SU-DHL-6 (cell line): ENCODE measurements at regions not wholly inside any gene's neighbourhood (a gene's known extent, or its start where the extent isn't known, plus 50 kb on each side); places are given as distances from the start of the nearest gene placed in this dataset.

Experiments used
- H2AFZ ChIP-seq: fragments of 200-600 bp; sonication (generic); 2 replicates; pipeline ENCODE4 v1.6.1; 2014; ENCODE audit warnings: low read depth, mild to moderate bottlenecking, moderate library complexity, mixed read lengths, antibody characterized with exemption, low read length; ENCODE audit not compliant: severe bottlenecking
- H3F3A ChIP-seq: fragments of 200-600 bp; shearing (Covaris generic); 2 replicates; pipeline ENCODE4 v1.6.0; 2016; ENCODE audit warnings: antibody characterized with exemption, mild to moderate bottlenecking; ENCODE audit not compliant: insufficient read depth
- H3K27ac ChIP-seq: fragments of 200-600 bp; sonication (generic); 2 replicates; pipeline ENCODE4 v1.5.1; 2016; ENCODE audit warnings: low read depth, mild to moderate bottlenecking, low read length, moderate library complexity, mixed read lengths
- H3K27me3 ChIP-seq: fragments of 200-600 bp; sonication (generic), shearing (Covaris generic); 2 replicates; pipeline ENCODE4 v1.6.0; 2014; ENCODE audit warnings: mild to moderate bottlenecking, low read length
- H3K36me3 ChIP-seq: fragments of 200-600 bp; sonication (generic); 2 replicates; pipeline ENCODE4 v1.6.1; 2014; ENCODE audit warnings: mild to moderate bottlenecking, low read length, mixed read lengths
- H3K4me2 ChIP-seq: fragments of 300-600, 200-600 bp; shearing (Covaris generic), sonication (generic); 2 replicates; pipeline ENCODE4 v1.6.0; 2014; ENCODE audit warnings: low read length, low read depth, mild to moderate bottlenecking; ENCODE audit not compliant: poor library complexity, severe bottlenecking
- H3K4me3 ChIP-seq: fragments of 200-600 bp; sonication (generic); 2 replicates; pipeline ENCODE4 v1.5.1; 2014; ENCODE audit warnings: antibody characterized with exemption, low read length, mild to moderate bottlenecking, mixed read lengths; ENCODE audit not compliant: insufficient read depth, poor library complexity, severe bottlenecking
- H3K79me2 ChIP-seq: fragments of 200-600 bp; sonication (generic); 2 replicates; pipeline ENCODE4 v1.6.1; 2014; ENCODE audit warnings: mild to moderate bottlenecking, low read length, moderate library complexity; ENCODE audit not compliant: insufficient read depth
- H3K9ac ChIP-seq: fragments of 200-600 bp; sonication (generic); 2 replicates; pipeline ENCODE4 v1.7.0; 2014; ENCODE audit warnings: mild to moderate bottlenecking, low read length
- H3K9me2 ChIP-seq: fragments of 200-600 bp; sonication (generic); replicated peaks from 2 replicates; pipeline ENCODE4 v1.6.1; 2014; ENCODE audit warnings: low read length; ENCODE audit not compliant: insufficient read depth
- H3K9me3 ChIP-seq: fragments of 200-600 bp; sonication (generic); 2 replicates; pipeline ENCODE4 v1.6.1; 2014; ENCODE audit warnings: low read length, mixed read lengths; ENCODE audit not compliant: insufficient read depth
- H4K20me1 ChIP-seq: fragments of 200-600 bp; sonication (generic); 2 replicates; pipeline ENCODE4 v1.6.1; 2014; ENCODE audit warnings: low read depth, mild to moderate bottlenecking, antibody characterized with exemption, low read length, moderate library complexity, mixed read lengths
- CTCF ChIP-seq: fragments of 200-600 bp; sonication (generic); IDR thresholded peaks from one replicate; pipeline ENCODE4 v1.5.1; 2017; ENCODE audit warnings: antibody characterized with exemption, mild to moderate bottlenecking, low read length, moderate library complexity; ENCODE audit not compliant: insufficient read depth, poor library complexity, severe bottlenecking
- EZH2phosphoT487 ChIP-seq: fragments of 200-600 bp; sonication (generic), shearing (Covaris generic); conservative IDR thresholded peaks from 2 replicates; pipeline ENCODE4 v1.6.1; 2018; ENCODE audit warnings: mild to moderate bottlenecking, antibody characterized with exemption, low read length, moderate library complexity, mixed read lengths

- H3K4me3 ChIP-seq: no peak overlapping the region
- no peak overlapping the region for H2AFZ ChIP-seq
- H3K4me2 ChIP-seq: no peak overlapping the region
- H3K9me3 ChIP-seq: no peaks in the 10 kb centered on the region
- no peaks in the 10 kb centered on the region for H3K36me3 ChIP-seq
- no peaks in the 10 kb centered on the region for H3F3A ChIP-seq
- no peaks in the 10 kb centered on the region for H3K79me2 ChIP-seq
- TF ChIP-seq EZH2phosphoT487: no peak
- no peak for TF ChIP-seq CTCF
- H3K27ac ChIP-seq: no peak overlapping the region
- no peaks in the 10 kb centered on the region for H4K20me1 ChIP-seq
- no peak overlapping the region for H3K9ac ChIP-seq
- no peaks in the 10 kb centered on the region for H3K9me2 ChIP-seq
- no peaks in the 10 kb centered on the region for H3K27me3 ChIP-seq
Measured at GRCh38 chr15:93203036-93203435, 114.0 kb upstream of the RGMA start.

- Histone ChIP-seq H3K9me2 (no peaks in the 10 kb centered on the region), H3F3A (no peaks in the 10 kb centered on the region), H3K27me3 (no peaks in the 10 kb centered on the region), H4K20me1 (no peaks in the 10 kb centered on the region), H3K4me3 (no peak overlapping the region), H3K36me3 (no peaks in the 10 kb centered on the region), H3K9me3 (no peaks in the 10 kb centered on the region), H3K27ac (no peak overlapping the region), H3K79me2 (no peaks in the 10 kb centered on the region), H2AFZ (no peak overlapping the region), H3K4me2 (no peak overlapping the region), H3K9ac (no peak overlapping the region)
- TF ChIP-seq EZH2phosphoT487: no peak
- TF ChIP-seq CTCF: no peak
Measured at GRCh38 chr15:93202405-93202804, 113.4 kb upstream of the RGMA start.

GRCh38 chr15:93201940-93202339 is 112.9 kb upstream of the RGMA start:
- H3K36me3 ChIP-seq: no peaks in the 10 kb centered on the region
- no peak overlapping the region for H3K4me3 ChIP-seq
- H3K79me2 ChIP-seq: no peaks in the 10 kb centered on the region
- no peak overlapping the region for H3K27ac ChIP-seq
- no peaks in the 10 kb centered on the region for H3F3A ChIP-seq
- H3K9ac ChIP-seq: no peak overlapping the region
- no peak overlapping the region for H2AFZ ChIP-seq
- no peaks in the 10 kb centered on the region for H3K9me2 ChIP-seq
- no peaks in the 10 kb centered on the region for H4K20me1 ChIP-seq
- H3K27me3 ChIP-seq: no peaks in the 10 kb centered on the region
- H3K4me2 ChIP-seq: no peak overlapping the region
- TF ChIP-seq EZH2phosphoT487 (no peak), CTCF (no peak)
- H3K9me3 ChIP-seq: no peaks in the 10 kb centered on the region

GRCh38 chr15:93200837-93201226 is 111.8 kb upstream of the RGMA start:
- Histone ChIP-seq H3K4me3 (no peak overlapping the region), H2AFZ (no peak overlapping the region), H3F3A (no peaks in the 10 kb centered on the region), H3K36me3 (no peaks in the 10 kb centered on the region), H3K9me3 (no peaks in the 10 kb centered on the region), H3K79me2 (no peaks in the 10 kb centered on the region), H3K4me2 (no peak overlapping the region), H3K27me3 (no peaks in the 10 kb centered on the region), H3K27ac (no peak overlapping the region), H4K20me1 (no peaks in the 10 kb centered on the region), H3K9me2 (no peaks in the 10 kb centered on the region), H3K9ac (no peak overlapping the region)
- no peak for TF ChIP-seq CTCF
- TF ChIP-seq EZH2phosphoT487: no peak
